SK-N-SH (cell line): ENCODE measurements at regions not wholly inside any gene's neighbourhood (a gene's known extent, or its start where the extent isn't known, plus 50 kb on each side); places are given as distances from the start of the nearest gene placed in this dataset.

ENCODE experiments used
- ELF1 ChIP-seq: IDR thresholded peaks from 2 replicates; pipeline ENCODE4 v1.4.0; 2012
- EP300 ChIP-seq, 2 experiments: IDR thresholded peaks; 2 replicates each; pipeline versions ENCODE4 v1.4.0 to v1.6.1; 2012; ENCODE audit warnings: borderline replicate concordance in 1 of 2, low read depth in 1 of 2, low read length in 1 of 2
- EZH2phosphoT487 ChIP-seq: fragments of 200-600 bp; sonication (generic); IDR thresholded peaks from 2 replicates; pipeline ENCODE4 v1.6.1; 2017; ENCODE audit warnings: low read depth, mixed run types, mild to moderate bottlenecking, antibody characterized with exemption, moderate library complexity, borderline replicate concordance
- RCOR1 ChIP-seq: fragments of 150-350 bp; IDR thresholded peaks from 2 replicates; pipeline ENCODE4 v1.6.1; 2017; ENCODE audit warnings: antibody characterized with exemption, low read length
- REST ChIP-seq: IDR thresholded peaks from 2 replicates; pipeline ENCODE4 v1.6.1; 2012; ENCODE audit warnings: mild to moderate bottlenecking, low read depth, low read length, moderate library complexity
- SMC3 ChIP-seq: IDR thresholded peaks from 2 replicates; pipeline ENCODE4 v1.6.1; 2012; ENCODE audit warnings: low read depth, low read length, improper control_type of control experiment
- TAF1 ChIP-seq: IDR thresholded peaks from 2 replicates; pipeline ENCODE4 v1.6.1; 2012; ENCODE audit warnings: low read depth, mild to moderate bottlenecking, low read length, moderate library complexity, borderline replicate concordance
- TF ChIP-seq, protein P1 (sequence below): fragments of 200-600 bp; sonication (generic); IDR thresholded peaks from 2 replicates; pipeline ENCODE4 v1.6.1; 2017; ENCODE audit warnings: antibody characterized with exemption, mild to moderate bottlenecking, moderate library complexity
- TF ChIP-seq, protein P2 (sequence below): IDR thresholded peaks from 2 replicates; pipeline ENCODE4 v1.4.0; 2012; ENCODE audit warnings: low read depth, borderline replicate concordance

- no peak for TF ChIP-seq TAF1
- TF ChIP-seq, protein P1, sequence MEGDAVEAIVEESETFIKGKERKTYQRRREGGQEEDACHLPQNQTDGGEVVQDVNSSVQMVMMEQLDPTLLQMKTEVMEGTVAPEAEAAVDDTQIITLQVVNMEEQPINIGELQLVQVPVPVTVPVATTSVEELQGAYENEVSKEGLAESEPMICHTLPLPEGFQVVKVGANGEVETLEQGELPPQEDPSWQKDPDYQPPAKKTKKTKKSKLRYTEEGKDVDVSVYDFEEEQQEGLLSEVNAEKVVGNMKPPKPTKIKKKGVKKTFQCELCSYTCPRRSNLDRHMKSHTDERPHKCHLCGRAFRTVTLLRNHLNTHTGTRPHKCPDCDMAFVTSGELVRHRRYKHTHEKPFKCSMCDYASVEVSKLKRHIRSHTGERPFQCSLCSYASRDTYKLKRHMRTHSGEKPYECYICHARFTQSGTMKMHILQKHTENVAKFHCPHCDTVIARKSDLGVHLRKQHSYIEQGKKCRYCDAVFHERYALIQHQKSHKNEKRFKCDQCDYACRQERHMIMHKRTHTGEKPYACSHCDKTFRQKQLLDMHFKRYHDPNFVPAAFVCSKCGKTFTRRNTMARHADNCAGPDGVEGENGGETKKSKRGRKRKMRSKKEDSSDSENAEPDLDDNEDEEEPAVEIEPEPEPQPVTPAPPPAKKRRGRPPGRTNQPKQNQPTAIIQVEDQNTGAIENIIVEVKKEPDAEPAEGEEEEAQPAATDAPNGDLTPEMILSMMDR: no peak
- TF ChIP-seq, protein P2, sequence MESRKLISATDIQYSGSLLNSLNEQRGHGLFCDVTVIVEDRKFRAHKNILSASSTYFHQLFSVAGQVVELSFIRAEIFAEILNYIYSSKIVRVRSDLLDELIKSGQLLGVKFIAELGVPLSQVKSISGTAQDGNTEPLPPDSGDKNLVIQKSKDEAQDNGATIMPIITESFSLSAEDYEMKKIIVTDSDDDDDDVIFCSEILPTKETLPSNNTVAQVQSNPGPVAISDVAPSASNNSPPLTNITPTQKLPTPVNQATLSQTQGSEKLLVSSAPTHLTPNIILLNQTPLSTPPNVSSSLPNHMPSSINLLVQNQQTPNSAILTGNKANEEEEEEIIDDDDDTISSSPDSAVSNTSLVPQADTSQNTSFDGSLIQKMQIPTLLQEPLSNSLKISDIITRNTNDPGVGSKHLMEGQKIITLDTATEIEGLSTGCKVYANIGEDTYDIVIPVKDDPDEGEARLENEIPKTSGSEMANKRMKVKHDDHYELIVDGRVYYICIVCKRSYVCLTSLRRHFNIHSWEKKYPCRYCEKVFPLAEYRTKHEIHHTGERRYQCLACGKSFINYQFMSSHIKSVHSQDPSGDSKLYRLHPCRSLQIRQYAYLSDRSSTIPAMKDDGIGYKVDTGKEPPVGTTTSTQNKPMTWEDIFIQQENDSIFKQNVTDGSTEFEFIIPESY: no peak
- TF ChIP-seq SMC3: no peak
- TF ChIP-seq ELF1: no peak
- no peak for TF ChIP-seq RCOR1
- no peak for TF ChIP-seq EZH2phosphoT487
- TF ChIP-seq EP300 (IDR thresholded peaks at IDR 0.05; ENCODE audit: borderline replicate concordance in 1 of 2, low read depth in 1 of 2, low read length in 1 of 2): no peak
- no peak for TF ChIP-seq REST
These were observed 1279.6 kb downstream of the KCNT2 start for GRCh38 chr1:195328681-195329080.
